GM12878 (cell line): ENCODE measurements at regions not wholly inside any gene's neighbourhood (a gene's known extent, or its start where the extent isn't known, plus 50 kb on each side); places are given as distances from the start of the nearest gene placed in this dataset.

Experiments
- ATAC-seq: fragments of 200-7000 bp; cut with Tn5 transposase; 3 replicates; pipeline ENCODE4 v1.9.1; 2020; ENCODE audit warnings: mild to moderate bottlenecking, moderate library complexity
- BruUV-seq: library from RNA; stranded (reverse); fragments of 400-500 nt; replicated peaks from 2 replicates; lab custom pipeline; 2021; lab: Mats Ljungman, UMichigan
- CTCF ChIA-PET: fragments of 300-600 bp; sonication (Branson Sonifier 250); formaldehyde crosslinking; extraction: SDS; loops from one replicate; lab custom pipeline; 2021; ENCODE audit warnings: inconsistent platforms; lab: Yijun Ruan, JAX
- POLR2A ChIA-PET: fragments of 350-600 bp; formaldehyde crosslinking; extraction: SDS; loops from one replicate; lab custom pipeline; 2021; ENCODE audit warnings: inconsistent platforms; lab: Charles Lee
- RAD21 ChIA-PET: fragments of 300-600 bp; sonication (Branson Sonifier 250); formaldehyde crosslinking; loops from one replicate; lab custom pipeline; 2023; ENCODE audit warnings: antibody characterized with exemption; ENCODE audit not compliant: unreplicated experiment; lab: Charles Lee
- SMC1A ChIA-PET: fragments of 300-600 bp; sonication (Branson Sonifier 250); formaldehyde crosslinking; loops from one replicate; lab custom pipeline; 2023; ENCODE audit not compliant: unreplicated experiment, uncharacterized antibody; lab: Charles Lee
- DNase-seq: peaks from one replicate; pipeline ENCODE4 v3.0.0-alpha.2; 2011; ENCODE audit warnings: low read depth, low spot score
- FAIRE-seq: peaks from 3 replicates; lab custom pipeline; 2011; peaks lifted over from hg19 to GRCh38; lab: Jason Lieb, UNC
- H2AFZ ChIP-seq: 2 replicates; pipeline ENCODE4 v1.6.0; 2011; ENCODE audit warnings: low read depth, low read length, control low read depth; ENCODE audit not compliant: control insufficient read depth
- H3K27ac ChIP-seq: 2 replicates; pipeline ENCODE4 v1.5.1; 2011; ENCODE audit warnings: control low read depth; ENCODE audit not compliant: control insufficient read depth, insufficient read depth
- H3K27me3 ChIP-seq, 2 experiments: replicated peaks in 1 of 2; 2 replicates each; pipeline versions ENCODE4 v1.6.0 to v1.6.1; 2011; ENCODE audit warnings: low read length in 1 of 2; ENCODE audit not compliant: control insufficient read depth in 2 of 2, insufficient read depth in 2 of 2
- H3K36me3 ChIP-seq, 2 experiments: 2 replicates each; pipeline ENCODE4 v1.5.1; 2011; ENCODE audit warnings: low read length in 1 of 2; ENCODE audit not compliant: control insufficient read depth in 2 of 2, insufficient read depth in 2 of 2
- H3K4me1 ChIP-seq: 2 replicates; pipeline ENCODE4 v1.6.1; 2011; ENCODE audit warnings: mild to moderate bottlenecking, low read length, moderate library complexity, mixed read lengths; ENCODE audit not compliant: control insufficient read depth, insufficient read depth
- H3K4me2 ChIP-seq: 2 replicates; pipeline ENCODE4 v1.6.0; 2011; ENCODE audit warnings: control low read depth; ENCODE audit not compliant: control insufficient read depth, insufficient read depth
- H3K4me3 ChIP-seq: fragments of 200-600 bp; sonication (generic); 2 replicates; pipeline ENCODE4 v1.5.1; 2016
- H3K79me2 ChIP-seq: 2 replicates; pipeline ENCODE4 v1.6.0; 2011; ENCODE audit warnings: low read length; ENCODE audit not compliant: control insufficient read depth, insufficient read depth
- H3K9ac ChIP-seq: 2 replicates; pipeline ENCODE4 v1.8.0; 2011; ENCODE audit warnings: low read length, control low read depth, mixed read lengths; ENCODE audit not compliant: control insufficient read depth, insufficient read depth
- H3K9me3 ChIP-seq: replicated peaks from 3 replicates; pipeline ENCODE4 v1.5.1; 2011; ENCODE audit warnings: mild to moderate bottlenecking, low read length; ENCODE audit not compliant: control insufficient read depth, insufficient read depth
- H4K20me1 ChIP-seq: 2 replicates; pipeline ENCODE4 v1.6.0; 2011; ENCODE audit not compliant: control insufficient read depth, insufficient read depth
- CBX3 ChIP-seq: fragments of 200-600 bp; sonication (generic); IDR thresholded peaks from 2 replicates; pipeline ENCODE4 v1.6.1; 2016; ENCODE audit warnings: low read depth, borderline replicate concordance
- HDGF ChIP-seq: fragments of 450-650 bp; IDR thresholded peaks from 2 replicates; pipeline ENCODE4 v1.6.1; 2016; ENCODE audit warnings: antibody characterized with exemption
- KAT2A ChIP-seq: conservative IDR thresholded peaks from 2 replicates; pipeline ENCODE4 v1.6.1; 2011; ENCODE audit warnings: low read depth, low read length; ENCODE audit not compliant: control insufficient read depth
- MTA3 ChIP-seq: IDR thresholded peaks from 2 replicates; pipeline ENCODE4 v1.6.1; 2012; ENCODE audit warnings: low read length, inconsistent platforms, borderline replicate concordance
- NFYA ChIP-seq: IDR thresholded peaks from 2 replicates; pipeline ENCODE4 v1.6.1; 2011; ENCODE audit warnings: low read depth, mild to moderate bottlenecking, low read length, improper control_type of control experiment, borderline replicate concordance
- NR2F1 ChIP-seq: fragments of 450-650 bp; conservative IDR thresholded peaks from 2 replicates; pipeline ENCODE4 v1.6.1; 2017; ENCODE audit warnings: mild to moderate bottlenecking
- PAX8 ChIP-seq: fragments of 450-650 bp; IDR thresholded peaks from 2 replicates; pipeline ENCODE4 v1.6.1; 2017; ENCODE audit warnings: mild to moderate bottlenecking, moderate library complexity
- SMAD5 ChIP-seq: IDR thresholded peaks from 2 replicates; pipeline ENCODE4 v1.6.1; 2016; ENCODE audit warnings: antibody characterized with exemption, low read depth
- SPI1 ChIP-seq: IDR thresholded peaks from 2 replicates; pipeline ENCODE4 v1.6.1; 2011; ENCODE audit warnings: low read depth, mild to moderate bottlenecking, low read length, moderate library complexity, borderline replicate concordance; ENCODE audit not compliant: insufficient read depth
- SREBF2 ChIP-seq: IDR thresholded peaks from 2 replicates; pipeline ENCODE4 v1.6.1; 2012; ENCODE audit warnings: mild to moderate bottlenecking, low read length
- SRF ChIP-seq, 2 experiments: IDR thresholded peaks; 2 replicates each; pipeline ENCODE4 v1.6.1; 2011; ENCODE audit warnings: low read depth in 2 of 2, low read length in 2 of 2, mild to moderate bottlenecking in 1 of 2, moderate library complexity in 1 of 2
- WGBS: methylation state at CpG from one replicate; pipeline ENCODE4 v1.1.6; 2016; ENCODE audit warnings: low lambda C conversion rate; ENCODE audit not compliant: insufficient replicate concordance, insufficient coverage; ENCODE audit errors: missing lambda C conversion rate; 5-methylcytosine and 5-hydroxymethylcytosine counted together
- in situ Hi-C: fragments of 300-500 bp; cut with MboI; formaldehyde crosslinking; loops from 9 replicates; pipeline ENCODE4 v1.14.3; 2018; ENCODE audit warnings: mixed read lengths
- intact Hi-C: fragments of 100-400 bp; cut with micrococcal nuclease; formaldehyde crosslinking; loops from one replicate; pipeline ENCODE4 v1.14.2; 2022; ENCODE audit not compliant: unreplicated experiment
- TF ChIP-seq, protein P1 (sequence below): fragments of 450-650 bp; IDR thresholded peaks from 2 replicates; pipeline ENCODE4 v1.6.1; 2017; ENCODE audit warnings: mild to moderate bottlenecking, moderate library complexity

GRCh38 chr18:76102156-76102555 lies 392.9 kb downstream of the ZNF516 start (continued):
- TF ChIP-seq, protein P1, sequence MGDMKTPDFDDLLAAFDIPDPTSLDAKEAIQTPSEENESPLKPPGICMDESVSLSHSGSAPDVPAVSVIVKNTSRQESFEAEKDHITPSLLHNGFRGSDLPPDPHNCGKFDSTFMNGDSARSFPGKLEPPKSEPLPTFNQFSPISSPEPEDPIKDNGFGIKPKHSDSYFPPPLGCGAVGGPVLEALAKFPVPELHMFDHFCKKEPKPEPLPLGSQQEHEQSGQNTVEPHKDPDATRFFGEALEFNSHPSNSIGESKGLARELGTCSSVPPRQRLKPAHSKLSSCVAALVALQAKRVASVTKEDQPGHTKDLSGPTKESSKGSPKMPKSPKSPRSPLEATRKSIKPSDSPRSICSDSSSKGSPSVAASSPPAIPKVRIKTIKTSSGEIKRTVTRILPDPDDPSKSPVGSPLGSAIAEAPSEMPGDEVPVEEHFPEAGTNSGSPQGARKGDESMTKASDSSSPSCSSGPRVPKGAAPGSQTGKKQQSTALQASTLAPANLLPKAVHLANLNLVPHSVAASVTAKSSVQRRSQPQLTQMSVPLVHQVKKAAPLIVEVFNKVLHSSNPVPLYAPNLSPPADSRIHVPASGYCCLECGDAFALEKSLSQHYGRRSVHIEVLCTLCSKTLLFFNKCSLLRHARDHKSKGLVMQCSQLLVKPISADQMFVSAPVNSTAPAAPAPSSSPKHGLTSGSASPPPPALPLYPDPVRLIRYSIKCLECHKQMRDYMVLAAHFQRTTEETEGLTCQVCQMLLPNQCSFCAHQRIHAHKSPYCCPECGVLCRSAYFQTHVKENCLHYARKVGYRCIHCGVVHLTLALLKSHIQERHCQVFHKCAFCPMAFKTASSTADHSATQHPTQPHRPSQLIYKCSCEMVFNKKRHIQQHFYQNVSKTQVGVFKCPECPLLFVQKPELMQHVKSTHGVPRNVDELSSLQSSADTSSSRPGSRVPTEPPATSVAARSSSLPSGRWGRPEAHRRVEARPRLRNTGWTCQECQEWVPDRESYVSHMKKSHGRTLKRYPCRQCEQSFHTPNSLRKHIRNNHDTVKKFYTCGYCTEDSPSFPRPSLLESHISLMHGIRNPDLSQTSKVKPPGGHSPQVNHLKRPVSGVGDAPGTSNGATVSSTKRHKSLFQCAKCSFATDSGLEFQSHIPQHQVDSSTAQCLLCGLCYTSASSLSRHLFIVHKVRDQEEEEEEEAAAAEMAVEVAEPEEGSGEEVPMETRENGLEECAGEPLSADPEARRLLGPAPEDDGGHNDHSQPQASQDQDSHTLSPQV, result no peak

- ATAC-seq (no peak), DNase-seq (no peak), FAIRE-seq (no peak)
- RAD21 ChIA-PET, result no interaction called here
- Histone ChIP-seq H3K27me3 (no peaks in the 10 kb centered on the region), H3K9me3 (no peaks in the 10 kb centered on the region), H4K20me1 (no peaks in the 10 kb centered on the region), H3K27ac (no peak overlapping the region), H3K4me1 (no peaks in the 10 kb centered on the region), H3K9ac (no peak overlapping the region), H3K4me3 (no peak overlapping the region), H3K4me2 (no peak overlapping the region), H2AFZ (no peak overlapping the region), H3K36me3 (no peaks in the 10 kb centered on the region), H3K79me2 (no peaks in the 10 kb centered on the region)
- in situ Hi-C loops (no loop called here), intact Hi-C loops (no loop called here)
- POLR2A ChIA-PET, result no interaction called here
- BruUV-seq, result no TSS peak
- TF ChIP-seq NR2F1 (no peak), MTA3 (no peak), HDGF (no peak), CBX3 (no peak), SMAD5 (no peak), SPI1 (no peak), SRF (IDR thresholded peaks at IDR 0.05; ENCODE audit: low read depth in 2 of 2, low read length in 2 of 2) (no peak), SREBF2 (no peak), NFYA (no peak), PAX8 (no peak), KAT2A (no peak)
- CTCF ChIA-PET, result no interaction called here
- SMC1A ChIA-PET, result no interaction called here
- WGBS, result 16% methylated on average over 14 of the region's 14 CpGs
Observed at GRCh38 chr18:76099931-76100457, 395.0 kb downstream of the ZNF516 start.
